Mesothelial cell of epicardium (in vitro differentiated cells): ENCODE measurements at regions not wholly inside any gene's neighbourhood (a gene's known extent, or its start where the extent isn't known, plus 50 kb on each side); places are given as distances from the start of the nearest gene placed in this dataset.
"Not testable (repeated sequence)": the region's sequence is repeated elsewhere in the genome, so short reads cannot be mapped to it uniquely, and the experiment has no call there.

Experiments used
- DNase-seq, 2 experiments: peaks; one replicate each; pipeline ENCODE4 v3.0.0; 2021; ENCODE audit warnings: low spot score in 2 of 2; ENCODE audit not compliant: unreplicated experiment in 2 of 2
- H3K27ac Mint-ChIP-seq: 2 replicates; pipeline ENCODE4 v1.8.0; 2021; ENCODE audit warnings: mixed read lengths
- H3K27me3 Mint-ChIP-seq: 2 replicates; pipeline ENCODE4 v1.8.0; 2021; ENCODE audit warnings: low read depth, mixed read lengths
- H3K36me3 Mint-ChIP-seq: 2 replicates; pipeline ENCODE4 v1.8.0; 2021; ENCODE audit warnings: mixed read lengths
- H3K4me1 Mint-ChIP-seq: 2 replicates; pipeline ENCODE4 v1.8.0; 2021; ENCODE audit warnings: mixed read lengths
- H3K4me3 Mint-ChIP-seq: 2 replicates; pipeline ENCODE4 v1.8.0; 2021; ENCODE audit warnings: mild to moderate bottlenecking, moderate library complexity, mixed read lengths
- H3K9me3 Mint-ChIP-seq: 2 replicates; pipeline ENCODE4 v1.8.0; 2021; ENCODE audit warnings: mixed read lengths
- TF ChIP-seq, protein P1 (sequence below): fragments of 200-600 bp; sonication (generic); IDR thresholded peaks from one replicate; pipeline ENCODE4 v1.5.0; 2021; ENCODE audit warnings: antibody characterized with exemption; ENCODE audit not compliant: unreplicated experiment

DNA sequence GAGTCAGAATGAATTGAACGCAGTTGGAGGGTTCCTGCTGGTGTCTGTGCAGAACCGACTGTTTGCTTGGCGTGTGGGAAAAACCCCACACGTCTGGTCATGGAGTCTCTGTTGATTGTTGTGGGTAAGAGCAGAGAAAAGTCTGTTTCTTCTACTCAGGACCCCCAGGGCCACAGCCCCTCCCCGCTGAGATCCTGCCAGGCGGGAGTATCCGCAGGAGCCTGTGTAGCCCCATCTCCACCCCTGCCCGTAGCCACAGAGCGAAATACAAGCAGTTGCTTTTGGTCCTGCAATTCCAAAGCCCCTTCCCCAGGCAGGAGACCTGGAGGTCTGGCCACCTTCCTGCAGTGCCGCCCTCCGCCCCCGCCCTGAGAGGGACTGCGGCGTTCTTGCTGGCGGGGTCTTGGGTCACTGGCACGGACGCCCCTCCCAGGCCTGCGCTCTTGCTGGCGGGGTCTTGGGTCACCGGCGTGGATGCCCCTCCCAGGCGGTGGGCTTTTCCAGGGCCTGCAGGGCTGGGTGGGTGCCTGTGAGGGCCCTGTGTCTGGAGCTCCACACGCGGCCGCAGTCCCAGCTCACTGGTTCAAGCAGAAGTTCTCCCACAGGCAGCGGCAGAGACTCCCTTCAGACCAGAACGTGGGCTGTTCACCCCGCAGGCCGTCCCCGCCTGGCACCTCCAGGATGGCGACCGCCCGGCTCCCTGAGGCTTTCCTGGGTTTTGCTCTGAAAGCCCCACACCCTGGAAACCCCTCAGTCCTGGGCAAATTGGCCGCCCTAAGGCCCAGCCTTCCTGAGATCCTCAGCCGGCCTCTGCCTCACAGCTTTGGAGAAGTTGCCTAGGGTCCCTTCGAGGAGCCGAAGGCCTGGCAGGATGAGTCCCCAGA, 76.0 kb upstream of the CTDP1 start:
- Mint-ChIP-seq H3K27me3 (peaks cover 6% of the 10 kb centered on the region), H3K36me3 (no peaks in the 10 kb centered on the region), H3K9me3 (no peaks in the 10 kb centered on the region), H3K4me3 (no peak overlapping the region), H3K27ac (no peak overlapping the region), H3K4me1 (peaks cover 14% of the 10 kb centered on the region)
- DNase-seq, result peak in 1 of 2 experiments; percentile 11
- TF ChIP-seq, protein P1, sequence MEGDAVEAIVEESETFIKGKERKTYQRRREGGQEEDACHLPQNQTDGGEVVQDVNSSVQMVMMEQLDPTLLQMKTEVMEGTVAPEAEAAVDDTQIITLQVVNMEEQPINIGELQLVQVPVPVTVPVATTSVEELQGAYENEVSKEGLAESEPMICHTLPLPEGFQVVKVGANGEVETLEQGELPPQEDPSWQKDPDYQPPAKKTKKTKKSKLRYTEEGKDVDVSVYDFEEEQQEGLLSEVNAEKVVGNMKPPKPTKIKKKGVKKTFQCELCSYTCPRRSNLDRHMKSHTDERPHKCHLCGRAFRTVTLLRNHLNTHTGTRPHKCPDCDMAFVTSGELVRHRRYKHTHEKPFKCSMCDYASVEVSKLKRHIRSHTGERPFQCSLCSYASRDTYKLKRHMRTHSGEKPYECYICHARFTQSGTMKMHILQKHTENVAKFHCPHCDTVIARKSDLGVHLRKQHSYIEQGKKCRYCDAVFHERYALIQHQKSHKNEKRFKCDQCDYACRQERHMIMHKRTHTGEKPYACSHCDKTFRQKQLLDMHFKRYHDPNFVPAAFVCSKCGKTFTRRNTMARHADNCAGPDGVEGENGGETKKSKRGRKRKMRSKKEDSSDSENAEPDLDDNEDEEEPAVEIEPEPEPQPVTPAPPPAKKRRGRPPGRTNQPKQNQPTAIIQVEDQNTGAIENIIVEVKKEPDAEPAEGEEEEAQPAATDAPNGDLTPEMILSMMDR, result no peak

DNA sequence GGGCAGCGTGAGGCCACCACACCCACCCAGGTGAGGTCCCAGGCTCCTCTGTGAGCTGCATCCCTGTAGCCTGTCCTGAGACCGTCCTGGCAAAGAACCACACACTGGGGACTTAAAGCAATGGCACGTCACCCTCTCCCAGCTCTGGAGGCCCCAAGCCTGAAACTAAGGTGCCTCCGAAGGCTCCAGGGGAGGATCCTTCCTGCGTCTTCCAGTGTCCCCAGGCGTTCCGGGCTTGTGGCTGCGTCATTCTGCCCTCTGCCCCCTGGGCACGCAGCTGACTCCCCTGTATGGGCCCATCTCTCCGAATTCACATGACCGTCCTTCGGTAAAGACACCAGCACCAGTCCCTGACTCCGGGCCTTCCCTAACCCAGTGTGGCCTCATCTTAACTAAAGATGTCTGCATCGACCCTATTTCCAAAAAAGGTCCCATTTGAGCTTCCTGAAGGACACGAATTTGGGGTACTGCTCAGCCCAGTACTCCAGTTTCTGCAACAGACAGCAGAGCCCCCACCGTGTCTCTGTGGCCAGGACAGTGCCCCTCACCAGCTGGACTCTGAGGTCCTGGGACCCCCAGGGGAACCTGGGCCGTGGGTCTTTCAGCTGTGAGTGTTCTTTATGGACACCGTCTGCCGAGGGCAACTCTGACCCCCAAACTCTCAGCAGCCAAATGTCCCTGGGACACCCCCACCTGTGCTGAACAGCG, 75.2 kb upstream of the CTDP1 start:
- peaks cover 4% of the 10 kb centered on the region for H3K27me3 Mint-ChIP-seq
- H3K36me3 Mint-ChIP-seq, result no peaks in the 10 kb centered on the region
- no peak overlapping the region for H3K27ac Mint-ChIP-seq
- TF ChIP-seq, protein P1, result no peak
- no peaks in the 10 kb centered on the region for H3K9me3 Mint-ChIP-seq
- DNase-seq, result peak in 1 of 2 experiments; percentile 8
- H3K4me1 Mint-ChIP-seq, result peaks cover 14% of the 10 kb centered on the region
- H3K4me3 Mint-ChIP-seq, result no peak overlapping the region

DNA sequence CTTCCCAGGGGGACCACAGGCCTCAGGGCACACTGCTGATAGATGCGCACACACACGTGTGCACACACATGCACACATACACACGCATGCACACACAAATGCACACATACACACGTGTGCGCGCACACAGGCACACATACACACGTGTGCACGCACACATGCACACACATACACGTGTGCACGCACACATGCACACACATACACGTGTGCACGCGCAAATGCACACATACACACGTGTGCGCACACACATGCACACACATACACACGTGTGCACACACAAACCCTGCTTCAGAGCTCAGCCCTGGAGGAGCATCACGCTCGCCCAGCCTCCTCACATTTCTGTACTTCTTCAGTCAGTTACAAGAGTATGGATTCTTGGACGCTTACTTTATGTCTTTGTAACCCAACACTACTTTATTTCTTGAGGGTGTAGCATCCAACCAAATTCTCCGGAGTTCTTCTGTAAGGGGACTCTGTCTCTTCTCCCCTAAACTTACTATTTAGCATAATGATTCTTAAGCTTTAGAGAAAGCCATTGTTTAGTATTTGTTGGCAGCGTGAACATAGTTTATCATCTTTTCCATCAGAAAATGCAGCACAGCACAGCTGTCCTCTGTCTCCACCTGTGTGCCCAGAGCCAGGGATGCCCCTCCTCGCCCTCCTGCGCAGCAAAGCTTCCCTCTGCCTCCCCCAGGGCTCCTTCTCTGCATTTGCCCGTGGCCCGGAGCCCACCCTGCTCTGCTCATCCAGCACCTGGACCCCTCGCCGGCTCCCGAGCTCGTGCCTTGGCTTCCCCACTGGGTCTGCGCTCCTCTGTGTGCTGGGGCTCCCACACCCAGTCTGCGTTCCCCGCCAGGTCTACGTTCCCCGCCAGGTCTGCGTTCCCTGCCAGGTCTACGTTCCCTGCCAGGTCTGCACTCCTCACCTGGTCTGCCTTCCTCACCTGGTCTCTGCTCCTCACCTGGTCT, 74.4 kb upstream of the CTDP1 start:
- Mint-ChIP-seq H3K36me3 (no peaks in the 10 kb centered on the region), H3K4me1 (peaks cover 14% of the 10 kb centered on the region), H3K27ac (no peak overlapping the region), H3K4me3 (no peak overlapping the region), H3K9me3 (no peaks in the 10 kb centered on the region), H3K27me3 (peaks cover 2% of the 10 kb centered on the region)
- peak in 1 of 2 experiments; percentile 14 for DNase-seq
- TF ChIP-seq, protein P1, result no peak

DNA sequence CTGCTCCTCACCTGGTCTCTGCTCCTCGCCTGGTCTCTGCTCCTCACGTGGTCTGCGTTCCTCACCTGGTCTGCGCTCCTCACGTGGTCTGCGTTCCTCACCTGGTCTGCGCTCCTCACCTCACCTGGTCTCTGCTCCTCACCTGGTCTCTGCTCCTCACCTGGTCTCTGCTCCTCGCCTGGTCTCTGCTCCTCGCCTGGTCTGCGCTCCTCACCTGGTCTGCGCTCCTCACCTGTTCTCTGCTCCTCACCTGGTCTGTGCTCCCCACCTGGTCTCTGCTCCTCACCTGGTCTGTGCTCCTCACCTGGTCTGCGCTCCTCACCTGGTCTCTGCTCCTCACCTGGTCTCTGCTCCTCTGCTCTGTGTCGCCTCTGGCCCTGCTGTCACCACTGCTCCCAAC, 73.5 kb upstream of the CTDP1 start:
- not testable (repeated sequence) for H3K4me3 Mint-ChIP-seq, H3K27ac Mint-ChIP-seq, H3K9me3 Mint-ChIP-seq, H3K36me3 Mint-ChIP-seq, H3K27me3 Mint-ChIP-seq
- peaks cover 14% of the 10 kb centered on the region for H3K4me1 Mint-ChIP-seq
- DNase-seq, result peak in 1 of 2 experiments; percentile 3

DNA sequence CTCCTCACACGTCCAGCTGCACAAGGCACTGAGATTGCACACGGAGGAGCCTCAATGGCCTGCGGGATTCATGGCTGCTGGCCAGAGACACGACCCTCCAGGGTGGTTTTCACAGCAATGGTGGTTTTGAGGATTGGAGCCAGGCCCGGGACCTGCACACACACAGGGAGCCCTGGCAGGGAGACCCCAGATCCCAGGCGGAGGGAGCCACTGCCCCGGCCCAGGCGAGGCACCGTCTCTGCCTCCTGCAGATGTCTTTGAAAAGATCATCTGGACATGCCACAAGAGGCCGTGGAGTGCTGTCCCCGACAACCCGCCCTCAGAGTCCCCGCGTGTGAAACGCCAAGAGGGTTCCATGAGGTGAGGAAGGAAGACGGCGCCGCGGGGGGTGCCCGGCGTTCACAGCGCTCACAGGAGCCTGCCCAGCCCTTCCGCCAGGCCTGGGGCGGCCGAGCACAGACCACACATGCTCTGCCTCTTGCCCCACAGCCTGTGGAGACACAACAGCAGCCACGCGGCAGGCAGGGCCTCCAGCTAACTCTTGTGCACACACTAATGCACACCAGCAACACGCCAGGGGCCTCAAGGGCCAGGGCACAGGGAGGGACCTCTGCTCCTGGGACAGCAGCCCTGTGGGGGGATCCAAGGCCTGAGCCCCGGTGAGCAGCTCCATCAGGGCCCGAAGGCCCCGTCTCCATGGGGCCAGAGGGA, 72.8 kb upstream of the CTDP1 start:
- no peaks in the 10 kb centered on the region for H3K27me3 Mint-ChIP-seq
- no peaks in the 10 kb centered on the region for H3K9me3 Mint-ChIP-seq
- H3K4me1 Mint-ChIP-seq, result peaks cover 11% of the 10 kb centered on the region
- TF ChIP-seq, protein P1, result no peak
- H3K27ac Mint-ChIP-seq, result no peak overlapping the region
- H3K36me3 Mint-ChIP-seq, result no peaks in the 10 kb centered on the region
- no peak overlapping the region for H3K4me3 Mint-ChIP-seq
- DNase-seq, result peak in 1 of 2 experiments; percentile 17
